ENCODE measurements at regions not wholly inside any gene's neighbourhood (a gene's known extent, or its start where the extent isn't known, plus 50 kb on each side); places are given as distances from the start of the nearest gene placed in this dataset.
"Not testable (repeated sequence)": the region's sequence is repeated elsewhere in the genome, so short reads cannot be mapped to it uniquely, and the experiment has no call there.

DNA sequence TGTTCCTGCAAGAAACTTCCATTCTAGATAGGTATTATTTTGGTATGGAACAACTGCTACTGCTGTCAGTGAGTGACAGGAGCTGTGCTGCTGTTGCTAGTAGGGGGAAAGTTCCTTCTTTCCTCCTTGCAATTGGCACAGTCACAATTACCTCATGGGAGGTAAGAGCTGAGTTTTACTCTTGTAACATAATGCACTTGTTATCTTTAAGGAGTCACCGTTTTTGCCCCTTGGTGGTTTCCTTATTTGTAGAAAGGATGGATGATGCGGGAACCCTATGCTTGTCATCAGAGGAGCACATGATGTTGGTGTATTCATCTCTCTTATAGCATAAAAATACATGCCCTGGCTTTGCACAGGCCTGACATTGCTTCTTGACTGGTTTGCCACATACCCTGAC is 234.7 kb upstream of the NPY start:
- no peak for DNase-seq (ENCODE audit: low read depth in 2 of 3, low spot score in 2 of 3)

- DNase-seq (ENCODE audit: low read depth in 2 of 3, low spot score in 2 of 3): no peak
These were observed 232.9 kb upstream of the NPY start for GRCh38 chr7:24050991-24051560.

GRCh38 chr7:24051651-24052050 is 232.3 kb upstream of the NPY start:
- no peak for DNase-seq (ENCODE audit: low read depth in 2 of 3, low spot score in 2 of 3)

DNA sequence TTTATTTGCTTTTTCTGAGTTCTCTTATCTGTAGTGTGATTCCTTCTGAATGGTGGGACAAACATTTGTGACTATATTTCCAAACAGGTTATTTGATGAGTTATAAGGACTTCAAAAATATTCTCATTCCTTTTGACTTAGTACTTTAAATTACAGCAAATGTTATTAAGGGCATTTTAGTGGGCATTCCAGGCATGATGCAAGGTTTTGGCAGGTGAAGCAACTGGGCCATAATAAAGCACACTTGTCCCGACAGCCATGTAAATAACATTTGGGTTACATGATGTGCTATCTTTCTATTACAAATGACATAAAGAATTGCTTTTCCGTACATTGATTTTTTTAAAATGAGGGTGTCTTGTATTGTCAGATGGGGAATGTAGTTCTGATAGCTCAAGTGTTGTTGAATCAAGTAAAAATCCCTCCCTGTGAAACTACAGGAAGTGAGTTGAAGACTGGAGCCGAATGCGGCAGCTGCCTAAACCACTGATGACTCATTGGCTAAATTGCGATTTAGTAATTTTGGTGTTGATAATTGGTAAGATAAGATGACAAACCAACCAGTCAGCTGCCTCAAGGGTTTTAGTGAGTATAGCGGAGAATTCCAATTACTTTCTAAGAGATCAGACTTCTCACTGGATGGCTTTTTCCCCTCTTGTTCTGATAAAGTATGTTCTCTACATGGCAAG is 231.3 kb upstream of the NPY start:
- DNase-seq (ENCODE audit: low read depth in 2 of 3, low spot score in 2 of 3): peak in 2 of 3 donors; percentile 1 to 2

DNA sequence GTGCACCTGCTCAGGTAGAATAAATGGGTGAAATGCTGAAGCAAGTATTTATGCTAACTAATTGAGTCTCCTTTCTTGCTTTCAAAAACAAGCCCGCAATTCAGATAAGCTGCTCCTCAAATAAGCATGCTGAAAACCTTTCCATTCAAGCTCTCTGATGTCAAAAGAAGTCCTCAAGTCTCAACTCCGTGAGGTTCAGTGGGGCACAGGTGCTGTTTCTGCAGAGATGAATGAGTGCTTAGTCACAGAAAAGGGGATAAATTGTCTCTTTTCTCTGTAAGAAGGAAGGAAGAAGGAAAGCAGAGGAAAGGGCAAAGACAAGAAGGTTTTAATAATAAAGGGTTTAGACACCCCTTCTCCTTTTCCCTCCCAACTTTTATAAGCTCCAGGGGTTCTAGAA is 229.8 kb upstream of the NPY start:
- DNase-seq (ENCODE audit: low read depth in 2 of 3, low spot score in 2 of 3): no peak

GRCh38 chr7:24057243-24057642 is 226.7 kb upstream of the NPY start:
- DNase-seq (ENCODE audit: low read depth in 2 of 3, low spot score in 2 of 3): no peak

GRCh38 chr7:24058953-24059352 is 225.0 kb upstream of the NPY start:
- no peak for DNase-seq (ENCODE audit: low read depth in 2 of 3, low spot score in 2 of 3)

- no peak for DNase-seq (ENCODE audit: low read depth in 2 of 3, low spot score in 2 of 3)
These were observed 224.2 kb upstream of the NPY start for GRCh38 chr7:24059775-24060174.

DNA sequence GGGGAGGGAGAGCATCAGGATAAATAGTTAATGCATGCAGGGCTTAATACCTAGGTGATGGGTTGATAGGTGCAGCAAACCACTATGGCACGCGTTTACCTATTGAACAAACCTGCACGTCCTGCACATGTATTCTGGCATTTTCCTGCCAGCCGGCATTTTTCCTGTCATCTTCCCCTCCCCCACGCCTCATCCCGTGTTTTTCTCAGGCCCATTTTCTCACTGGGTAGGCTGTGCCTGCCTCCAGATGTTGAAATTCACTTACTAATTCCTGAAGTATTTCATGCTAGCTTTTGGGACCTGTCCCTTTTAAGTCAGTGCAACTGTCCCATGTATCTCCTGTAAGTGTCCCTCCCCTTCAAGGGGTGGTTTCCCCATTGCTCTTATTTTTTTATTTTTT is 220.3 kb upstream of the NPY start:
- DNase-seq (ENCODE audit: low read depth in 2 of 3, low spot score in 2 of 3): no peak

- DNase-seq (ENCODE audit: low read depth in 2 of 3, low spot score in 2 of 3): no peak
These were observed 214.2 kb upstream of the NPY start for GRCh38 chr7:24069751-24070150.

GRCh38 chr7:24073651-24074420 is 210.2 kb upstream of the NPY start:
- no peak for DNase-seq (ENCODE audit: low read depth in 2 of 3, low spot score in 2 of 3)

GRCh38 chr7:24075426-24075810 is 208.6 kb upstream of the NPY start:
- DNase-seq (ENCODE audit: low read depth in 2 of 3, low spot score in 2 of 3): no peak

DNA sequence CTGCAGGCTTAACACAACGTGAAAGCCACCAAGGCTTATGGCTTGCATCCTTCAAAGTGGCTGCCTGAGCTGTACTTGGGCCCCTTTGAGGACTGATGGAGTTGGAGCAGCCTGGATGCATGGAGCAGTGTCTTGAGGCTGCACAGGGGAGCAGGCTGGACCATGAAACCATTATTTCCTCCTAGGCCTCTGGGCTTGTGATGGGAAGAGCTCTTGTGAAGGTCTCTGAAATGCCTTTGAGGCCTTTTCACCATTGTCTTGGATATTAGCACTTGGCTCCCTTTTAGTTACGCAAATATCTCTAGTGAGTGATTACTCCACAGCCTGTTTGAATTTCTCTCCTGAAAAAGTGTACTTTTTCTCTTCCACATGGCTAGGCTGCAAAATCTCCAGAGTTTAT is 201.2 kb upstream of the NPY start:
- DNase-seq (ENCODE audit: low read depth in 2 of 3, low spot score in 2 of 3): no peak

- no peak for DNase-seq (ENCODE audit: low read depth in 2 of 3, low spot score in 2 of 3)
These were observed 181.0 kb upstream of the NPY start for GRCh38 chr7:24102988-24103387.

DNA sequence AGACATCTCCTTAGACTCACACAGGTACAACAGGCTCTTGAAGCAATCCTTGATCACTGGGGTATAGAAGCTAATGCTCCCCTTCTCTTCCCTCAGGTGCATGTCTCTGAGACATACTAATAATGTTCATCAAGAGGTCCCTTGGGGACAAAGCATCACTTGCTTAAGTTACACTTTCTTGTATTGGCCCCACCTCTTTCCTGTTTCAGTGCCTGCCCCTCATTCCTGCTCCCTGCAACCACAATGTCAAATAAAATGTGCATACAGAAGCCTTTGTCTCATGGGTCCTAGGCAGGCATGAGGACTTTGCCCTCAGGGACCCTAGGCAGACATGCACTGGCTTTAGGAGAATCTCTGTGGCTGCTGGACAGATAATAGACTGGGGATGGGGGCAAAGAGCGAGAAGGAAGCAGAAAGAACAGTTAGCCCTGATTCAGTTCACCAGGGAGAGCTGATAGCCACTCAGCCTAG is 175.0 kb upstream of the NPY start:
- no peak for DNase-seq (ENCODE audit: low read depth in 2 of 3, low spot score in 2 of 3)

- no peak for DNase-seq (ENCODE audit: low read depth in 2 of 3, low spot score in 2 of 3)
These were observed 173.9 kb upstream of the NPY start for GRCh38 chr7:24110056-24110455.

- DNase-seq (ENCODE audit: low read depth in 2 of 3, low spot score in 2 of 3): no peak
These were observed 170.5 kb upstream of the NPY start for GRCh38 chr7:24113506-24113905.

- DNase-seq (ENCODE audit: low read depth in 2 of 3, low spot score in 2 of 3): no peak
These were observed 168.3 kb upstream of the NPY start for GRCh38 chr7:24115661-24116060.

DNA sequence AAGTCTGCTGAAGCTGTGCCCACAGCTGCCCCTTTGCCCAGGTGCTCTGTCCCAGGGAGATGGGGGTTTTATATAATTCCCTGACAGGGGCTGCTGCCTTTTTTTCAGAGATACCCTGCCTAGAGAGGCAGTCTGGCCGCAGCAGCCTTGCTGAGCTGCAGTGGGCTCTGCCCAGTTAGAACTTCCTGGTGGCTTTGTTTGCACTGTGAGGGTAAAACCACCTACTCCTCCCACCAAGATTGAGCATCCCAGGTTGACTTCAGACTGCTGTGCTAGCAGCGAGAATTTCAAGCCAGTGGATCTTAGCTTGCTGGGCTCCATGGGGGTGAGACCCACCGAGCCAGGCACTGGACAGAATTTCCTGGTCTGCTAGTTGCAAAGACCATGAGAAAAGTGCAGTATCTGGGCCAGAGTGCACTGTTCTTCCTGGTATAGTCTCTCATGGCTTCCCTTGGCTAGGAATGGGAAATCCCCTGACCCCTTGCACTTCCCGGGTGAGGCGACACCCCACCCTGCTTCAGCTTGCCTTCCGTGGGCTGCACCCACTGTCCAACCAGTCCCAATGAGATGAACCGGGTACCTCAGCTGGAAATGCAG is 166.0 kb upstream of the NPY start:
- DNase-seq (ENCODE audit: low read depth in 2 of 3, low spot score in 2 of 3): not testable (repeated sequence)

- DNase-seq (ENCODE audit: low read depth in 2 of 3, low spot score in 2 of 3): no peak
These were observed 164.1 kb upstream of the NPY start for GRCh38 chr7:24119852-24120251.

DNA sequence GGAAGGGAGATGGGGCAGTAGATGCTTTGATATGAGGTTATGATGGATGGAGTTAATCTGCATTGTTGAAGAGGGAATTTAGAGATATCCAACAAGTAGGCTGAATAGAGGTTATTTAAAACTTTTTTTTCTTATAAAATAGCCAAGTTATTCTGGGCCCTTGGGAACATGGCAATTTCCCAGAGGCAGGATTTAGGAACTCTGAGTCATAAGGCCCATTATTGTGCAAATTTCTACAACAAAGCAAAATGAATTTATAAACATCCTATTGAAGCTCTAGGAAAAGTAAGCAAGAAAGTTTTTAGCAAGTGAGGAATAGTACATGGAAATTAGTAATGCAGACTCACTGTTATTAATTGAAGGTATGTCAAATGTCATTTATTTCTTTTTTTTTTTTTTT is 160.9 kb upstream of the NPY start:
- no peak for DNase-seq (ENCODE audit: low read depth in 2 of 3, low spot score in 2 of 3)

DNA sequence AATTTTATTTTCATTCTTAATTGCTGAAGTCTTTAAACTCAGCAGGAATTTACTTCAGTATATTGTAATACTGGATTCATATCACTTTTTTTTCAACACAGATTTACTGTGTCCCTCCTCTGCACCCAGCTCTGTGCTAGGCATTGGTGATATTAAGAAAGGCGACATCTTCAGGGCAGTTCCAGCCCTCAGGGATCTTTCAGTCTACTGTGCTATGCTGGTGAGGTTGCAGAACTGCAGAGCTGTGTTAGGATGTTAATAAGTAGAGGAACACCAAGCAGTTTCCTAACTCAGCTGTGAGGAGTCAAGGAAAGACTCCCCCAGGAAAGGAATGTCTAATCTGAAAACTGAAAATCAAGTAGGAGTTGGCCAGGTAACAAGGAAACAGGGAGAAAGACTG is 158.2 kb upstream of the NPY start:
- DNase-seq (ENCODE audit: low read depth in 2 of 3, low spot score in 2 of 3): no peak

Data from hematopoietic multipotent progenitor cell (in vitro differentiated cells).